Thyroid gland (tissue), 4 donors: ENCODE measurements at regions not wholly inside any gene's neighbourhood (a gene's known extent, or its start where the extent isn't known, plus 50 kb on each side); places are given as distances from the start of the nearest gene placed in this dataset.

Experiments used
- CTCF ChIP-seq, 6 experiments: fragments of 200-600 bp in 3 of 6; fragments of 450-650 bp in 3 of 6; sonication (generic) in 3 of 6; IDR thresholded peaks; one replicate each; pipeline ENCODE4 v1.5.1; 2016 to 2019; ENCODE audit warnings: antibody characterized with exemption in 6 of 6, mild to moderate bottlenecking in 2 of 6, inconsistent platforms in 1 of 6, moderate library complexity in 1 of 6
- POLR2A ChIP-seq, 2 donors: fragments of 450-650 bp; IDR thresholded peaks; one replicate each; pipeline ENCODE4 v1.6.1; 2017; ENCODE audit warnings: antibody characterized with exemption in 2 of 2, mild to moderate bottlenecking in 2 of 2, moderate library complexity in 1 of 2

- TF ChIP-seq POLR2A (IDR thresholded peaks at IDR 0.05) (no peak), CTCF (IDR thresholded peaks at IDR 0.05) (no peak)
Observed at GRCh38 chr6:144378437-144378836, 93.3 kb downstream of the UTRN start.
